GM18511 (cell line): ENCODE measurements at regions not wholly inside any gene's neighbourhood (a gene's known extent, or its start where the extent isn't known, plus 50 kb on each side); places are given as distances from the start of the nearest gene placed in this dataset.
"Not testable (repeated sequence)": the region's sequence is repeated elsewhere in the genome, so short reads cannot be mapped to it uniquely, and the experiment has no call there.

Experiments used
- ATAC-seq: cut with Tn5 transposase; IDR thresholded peaks from one replicate; pipeline ENCODE4 v1.9.1; 2021; ENCODE audit warnings: mild to moderate bottlenecking, moderate library complexity; ENCODE audit not compliant: unreplicated experiment

DNA sequence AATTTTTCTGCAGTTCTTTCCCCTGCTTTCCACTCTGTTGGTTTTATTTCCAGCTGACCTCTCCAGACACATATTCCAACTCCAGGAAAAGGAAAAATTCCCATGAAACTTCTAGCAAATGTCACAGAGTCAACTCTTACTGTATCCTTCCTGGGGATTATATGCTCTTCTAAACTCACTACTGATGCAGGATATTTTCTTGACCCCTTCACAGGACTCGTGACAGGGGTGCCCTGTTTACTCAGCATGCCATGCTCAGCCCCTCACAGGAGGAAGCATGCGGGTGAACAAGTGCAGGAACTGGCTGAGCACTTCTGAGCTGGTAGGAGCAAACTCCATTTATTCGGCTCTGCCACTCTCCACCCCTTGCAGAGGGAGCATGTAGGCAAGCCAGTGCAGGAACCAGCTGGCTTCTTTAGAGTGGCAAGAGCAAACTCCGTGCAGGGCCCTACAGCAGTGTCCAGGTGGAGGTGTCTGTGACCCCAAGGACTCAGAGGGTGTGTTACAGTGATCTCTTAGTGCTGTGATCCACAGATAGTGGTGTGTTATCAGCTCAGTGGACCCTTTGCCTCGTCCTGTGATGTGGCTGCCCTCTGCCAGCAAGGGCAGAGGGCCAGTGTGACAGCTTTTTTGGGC, 413.6 kb upstream of the GRM7 start:
- no peak for ATAC-seq

DNA sequence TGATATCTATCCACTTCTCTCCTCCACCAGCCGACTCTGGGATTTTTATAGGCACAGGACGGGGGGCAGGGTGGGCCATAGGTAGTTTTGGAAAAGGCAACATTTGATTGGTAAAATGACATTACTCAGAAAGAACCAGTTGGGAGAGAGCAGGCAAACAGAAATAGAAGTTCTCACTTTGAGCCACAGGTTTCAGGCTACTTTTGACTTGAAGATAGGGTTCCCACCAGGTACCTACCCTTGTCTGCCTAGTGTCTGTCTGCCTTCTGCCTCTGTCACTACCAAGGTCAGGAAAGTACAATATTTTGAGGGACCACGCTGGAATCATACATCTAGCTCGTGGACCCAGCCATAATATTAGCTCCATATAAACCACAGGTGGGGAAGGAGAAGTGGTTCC, 412.9 kb upstream of the GRM7 start:
- ATAC-seq, result peak; percentile 43

DNA sequence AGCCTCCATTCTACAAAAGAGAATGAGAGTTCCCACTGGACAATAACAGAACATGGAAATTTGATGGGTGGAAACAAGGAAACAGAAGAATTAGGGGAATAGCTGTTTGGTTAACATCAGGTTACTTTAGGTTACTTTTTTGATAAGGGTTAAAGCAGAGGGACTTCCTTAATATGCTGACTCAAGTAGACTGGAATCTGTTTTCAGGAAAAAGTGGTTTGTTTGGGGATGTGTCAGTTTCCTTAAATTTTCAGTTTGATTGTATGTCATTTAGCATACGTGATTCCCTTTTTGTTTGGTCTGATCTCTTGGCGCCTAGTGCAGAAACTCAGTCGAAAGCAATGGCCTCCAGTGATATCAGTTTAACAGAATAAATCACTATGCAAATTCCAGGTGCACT, 411.8 kb upstream of the GRM7 start:
- no peak for ATAC-seq

DNA sequence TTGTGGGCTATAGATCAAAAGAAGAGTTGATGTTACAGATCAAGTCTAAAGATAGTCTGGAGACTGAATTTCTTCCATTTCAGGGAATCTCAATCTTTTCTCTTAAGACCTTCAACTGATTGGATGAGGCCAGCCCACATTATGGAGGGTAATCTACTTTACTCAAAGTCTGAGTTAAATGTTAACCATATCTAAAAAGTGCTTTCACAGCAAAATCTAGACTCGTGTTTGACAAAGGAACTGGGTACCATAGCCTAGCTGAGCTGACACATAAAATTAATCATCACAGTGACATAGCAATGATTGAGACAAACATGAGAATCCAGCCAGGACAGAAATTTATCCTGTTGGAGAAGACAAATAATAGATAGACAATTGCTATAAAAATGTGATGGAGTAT, 407.9 kb upstream of the GRM7 start:
- no peak for ATAC-seq

DNA sequence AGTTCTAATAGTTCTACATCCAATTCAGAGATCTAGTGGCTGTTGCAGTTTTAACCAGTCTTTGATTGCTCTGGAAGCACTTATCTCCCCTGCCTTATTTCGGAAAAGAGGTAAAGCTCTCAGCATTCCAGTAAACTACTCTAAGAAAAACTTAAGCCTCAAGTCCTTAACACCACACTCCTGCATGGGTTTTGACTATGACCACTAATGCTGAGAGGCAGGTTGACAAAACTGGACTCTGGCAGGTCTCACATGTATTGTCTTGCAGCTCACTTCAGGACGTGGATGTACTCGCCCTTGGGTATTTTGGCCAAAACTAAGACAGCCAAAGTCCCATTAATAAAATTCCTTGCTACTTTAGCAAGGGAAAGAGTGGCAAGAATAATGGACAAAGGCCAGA, 405.9 kb upstream of the GRM7 start:
- ATAC-seq, result no peak

DNA sequence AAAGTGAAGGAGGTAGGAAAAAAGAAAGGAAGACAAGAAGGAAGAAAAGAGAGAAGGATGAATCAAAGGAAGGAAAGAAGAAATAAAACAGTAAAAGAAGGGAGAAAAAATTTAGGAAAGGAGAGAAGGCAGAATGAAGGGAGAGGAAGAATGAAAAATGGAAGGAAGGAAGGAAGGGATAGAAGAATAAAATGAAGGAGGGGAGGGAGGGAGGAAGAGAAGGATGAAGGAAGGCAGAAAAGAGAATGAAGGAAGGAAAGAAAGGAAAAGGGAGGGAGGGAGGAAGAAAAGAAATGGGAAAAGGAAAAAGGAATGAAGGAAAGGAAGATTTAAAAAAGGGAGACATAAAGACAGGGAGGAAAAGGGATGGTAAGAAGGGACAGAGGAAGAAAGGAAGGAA, 393.7 kb upstream of the GRM7 start:
- ATAC-seq, result no peak

DNA sequence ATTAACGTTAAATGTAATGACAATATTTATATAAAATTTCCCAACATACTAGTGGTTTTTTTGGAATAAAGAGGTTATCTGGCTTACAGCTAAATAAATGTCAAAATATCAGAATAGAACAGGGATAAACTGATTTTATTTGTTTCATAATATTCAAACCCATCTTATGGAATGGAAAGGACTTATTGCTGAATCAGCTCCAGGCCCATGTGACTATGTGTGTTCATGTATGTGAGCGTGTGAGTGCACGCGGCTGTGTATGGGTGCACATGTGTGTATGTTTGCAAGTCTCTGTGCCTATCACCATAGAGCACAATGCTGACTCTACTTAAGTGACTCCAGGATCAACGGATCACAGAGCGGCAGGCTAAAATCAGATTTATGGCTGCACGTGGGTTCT, 392.3 kb upstream of the GRM7 start:
- no peak for ATAC-seq

DNA sequence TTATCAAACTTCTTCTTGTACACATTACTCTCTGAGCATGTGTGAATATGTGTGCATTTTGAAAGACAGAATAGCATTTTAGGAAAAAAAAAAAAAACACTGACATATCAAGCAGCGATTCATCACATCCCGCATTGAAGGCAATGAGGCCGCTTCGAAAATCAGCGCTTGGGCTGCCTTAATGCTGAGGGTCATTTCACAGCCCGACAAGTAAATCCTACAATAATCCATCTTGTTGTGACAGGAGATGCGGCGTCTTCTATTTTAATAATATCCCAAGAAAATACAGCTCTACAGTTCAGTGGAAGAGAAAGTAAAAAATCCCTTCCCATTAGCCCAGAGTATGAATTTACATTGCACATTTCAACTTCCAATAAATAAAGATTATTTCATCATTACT, 389.2 kb upstream of the GRM7 start:
- ATAC-seq, result no peak

DNA sequence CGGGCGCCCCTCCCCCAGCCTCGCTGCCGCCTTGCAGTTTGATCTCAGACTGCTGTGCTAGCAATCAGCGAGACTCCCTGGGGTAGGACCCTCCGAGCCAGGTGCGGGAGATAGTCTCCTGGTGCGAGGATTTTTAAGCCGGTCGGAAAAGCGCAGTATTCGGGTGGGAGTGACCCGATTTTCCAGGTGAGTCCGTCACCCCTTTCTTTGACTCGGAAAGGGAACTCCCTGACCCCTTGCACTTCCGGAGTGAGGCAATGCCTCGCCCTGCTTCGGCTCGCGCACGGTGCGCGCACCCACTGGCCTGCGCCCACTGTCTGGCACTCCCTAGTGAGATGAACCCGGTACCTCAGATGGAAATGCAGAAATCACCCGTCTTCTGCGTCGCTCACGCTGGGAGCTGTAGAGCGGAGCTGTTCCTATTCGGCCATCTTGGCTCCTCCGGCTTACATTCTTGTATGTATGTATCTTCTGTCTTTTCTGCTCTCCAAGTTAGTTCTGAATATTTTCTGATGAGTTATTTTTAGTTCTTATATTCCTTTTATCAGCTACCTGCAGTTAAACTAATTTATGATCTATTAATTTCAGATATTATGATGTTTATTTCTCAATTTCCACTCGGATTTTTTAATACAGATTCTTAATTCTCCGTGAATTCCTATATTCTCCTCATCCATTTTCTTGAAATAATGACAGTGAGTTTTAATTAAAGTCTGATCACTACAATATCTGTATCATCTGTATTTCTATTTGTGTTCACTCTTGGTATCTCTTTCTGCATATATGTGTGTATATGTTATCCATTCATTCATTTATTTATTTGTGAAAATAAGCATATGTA, 370.2 kb upstream of the GRM7 start:
- not testable (repeated sequence) for ATAC-seq

DNA sequence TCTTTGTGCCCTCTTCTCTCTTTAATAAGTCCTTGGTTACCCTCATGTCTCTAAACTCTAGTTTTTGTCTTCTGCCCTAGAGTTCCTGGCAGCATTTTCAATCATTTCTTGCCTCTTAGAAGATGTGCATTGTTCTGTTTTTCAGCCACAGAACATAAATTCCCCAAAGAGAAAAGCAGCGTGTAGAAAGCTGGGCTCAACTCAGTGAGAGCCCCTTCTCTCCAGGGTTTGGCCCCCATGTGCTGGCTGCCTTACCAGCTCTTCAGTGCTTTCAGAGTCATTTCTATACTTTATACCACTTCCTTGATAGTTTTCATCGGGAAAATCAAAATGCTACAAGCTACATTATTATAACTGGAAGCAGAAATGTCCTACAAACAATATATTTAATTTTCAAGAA, 369.1 kb upstream of the GRM7 start:
- ATAC-seq, result no peak

DNA sequence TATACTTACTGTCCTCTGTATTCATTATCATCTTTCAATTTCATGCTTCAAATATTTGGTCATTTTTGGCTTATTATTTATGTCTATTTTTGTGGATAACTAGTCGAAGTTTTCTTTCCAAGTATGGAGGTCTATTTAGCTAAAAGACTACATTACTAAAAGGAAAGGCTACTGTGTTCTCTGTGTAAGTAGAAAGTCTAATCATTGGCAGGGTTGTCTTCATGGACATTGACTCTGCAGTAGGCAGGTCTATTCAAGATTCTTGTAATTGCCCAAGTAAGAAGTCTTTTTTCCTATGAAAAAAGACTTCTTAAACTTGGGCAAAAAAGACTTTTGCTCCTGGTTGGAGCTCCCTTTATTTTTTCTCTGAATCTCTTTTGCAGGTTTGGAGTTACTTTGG, 368.6 kb upstream of the GRM7 start:
- no peak for ATAC-seq

DNA sequence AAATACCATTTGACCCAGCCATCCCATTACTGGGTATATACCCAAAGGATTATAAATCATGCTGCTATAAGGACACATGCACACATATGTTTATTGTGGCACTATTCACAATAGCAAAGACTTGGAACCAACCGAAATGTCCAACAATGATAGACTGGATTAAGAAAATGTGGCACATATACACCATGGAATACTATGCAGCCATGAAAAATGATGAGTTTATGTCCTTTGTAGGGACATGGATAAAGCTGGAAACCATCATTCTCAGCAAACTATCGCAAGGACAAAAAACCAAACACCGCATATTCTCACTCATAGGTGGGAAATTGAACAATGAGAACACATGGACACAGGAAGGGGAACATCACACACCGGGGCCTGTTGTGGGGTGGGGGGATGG, 362.0 kb upstream of the GRM7 start:
- not testable (repeated sequence) for ATAC-seq

DNA sequence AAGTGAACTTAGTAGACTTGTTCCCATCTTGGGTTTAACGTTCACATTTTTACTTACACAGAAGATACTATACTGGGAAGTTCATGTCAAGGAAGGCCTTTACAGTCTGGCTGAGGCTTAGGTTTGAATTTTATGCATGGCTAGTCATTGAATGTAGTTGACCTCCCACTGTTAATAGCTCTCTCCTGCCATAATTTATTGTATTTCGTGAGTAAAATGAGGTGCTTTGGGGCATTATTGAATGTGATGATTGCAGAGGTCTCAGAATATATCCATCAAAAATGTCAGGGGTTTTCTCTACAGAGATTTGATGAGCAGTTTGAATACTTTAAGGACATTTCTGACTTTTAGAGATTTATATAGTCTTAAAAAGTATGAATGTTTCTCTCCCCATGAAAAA, 356.6 kb upstream of the GRM7 start:
- no peak for ATAC-seq

DNA sequence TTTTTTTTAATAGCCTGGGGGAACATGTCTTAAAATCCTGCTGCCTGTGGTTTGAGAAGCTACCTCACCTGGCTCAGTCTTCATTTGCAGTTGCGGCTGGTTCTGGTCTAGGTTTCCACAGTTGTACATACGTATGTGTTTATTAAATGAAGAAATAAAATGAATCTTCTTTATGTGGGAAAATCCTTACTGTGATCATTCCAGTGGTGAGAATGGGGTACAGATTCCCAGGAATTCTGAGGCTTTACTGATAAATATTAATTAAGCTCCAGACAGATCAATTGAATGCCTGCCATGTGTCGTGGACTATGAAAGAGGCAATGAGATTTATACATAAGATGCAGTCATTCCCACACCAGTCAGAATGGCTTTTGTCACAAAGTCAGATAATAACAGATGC, 356.1 kb upstream of the GRM7 start:
- no peak for ATAC-seq

DNA sequence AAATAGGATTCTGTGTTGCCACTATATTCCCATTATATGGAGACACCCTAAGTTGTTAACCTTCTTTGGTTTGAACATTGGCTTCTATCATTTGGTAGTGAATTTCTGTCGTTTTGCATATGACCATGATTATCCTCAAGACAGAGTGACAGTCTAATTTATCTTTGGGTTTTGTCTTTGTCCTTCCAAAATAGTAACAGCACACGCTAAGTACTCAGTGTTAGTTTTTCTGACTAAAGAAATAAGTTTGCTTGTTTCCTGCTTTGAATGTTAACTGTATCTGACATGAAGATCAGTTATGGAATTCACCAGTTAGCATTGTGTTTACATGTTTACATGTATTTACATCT, 352.5 kb upstream of the GRM7 start:
- no peak for ATAC-seq

DNA sequence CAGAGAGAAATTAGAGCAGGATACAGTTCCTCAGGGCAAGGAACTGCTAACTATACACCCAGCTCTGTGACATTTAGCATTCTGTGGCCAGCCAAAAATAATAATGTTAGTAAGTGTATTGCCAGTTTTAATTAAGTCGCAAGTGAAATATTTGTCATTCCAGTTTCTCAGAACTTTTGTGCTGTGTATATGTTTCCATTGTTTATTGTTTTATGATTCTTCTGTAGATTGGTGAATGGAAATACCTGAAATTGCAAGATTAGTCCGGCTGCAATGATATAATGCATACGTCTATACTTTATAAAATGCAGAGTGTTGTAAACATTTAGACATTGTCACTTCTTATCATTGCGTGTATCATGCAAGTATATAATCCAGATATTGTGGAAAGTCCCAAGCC, 351.3 kb upstream of the GRM7 start:
- ATAC-seq, result no peak

DNA sequence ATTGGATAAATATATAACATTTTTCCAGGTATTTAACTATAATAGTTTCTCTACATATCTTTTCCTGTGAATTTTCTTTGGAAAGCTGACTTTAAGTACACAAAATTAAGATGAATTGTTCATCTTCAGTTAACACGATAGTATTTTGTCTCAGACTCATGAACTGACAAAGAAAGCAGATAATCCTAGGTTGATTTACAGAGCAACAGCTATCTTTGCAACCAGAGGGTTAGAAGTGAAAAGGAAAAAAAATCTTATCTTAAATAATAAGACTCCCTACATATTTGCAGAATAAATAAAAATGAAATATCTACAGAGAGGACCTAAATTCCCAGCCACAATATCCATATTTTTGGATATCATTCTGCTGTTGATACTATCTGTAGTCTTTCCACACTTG, 350.2 kb upstream of the GRM7 start:
- no peak for ATAC-seq

DNA sequence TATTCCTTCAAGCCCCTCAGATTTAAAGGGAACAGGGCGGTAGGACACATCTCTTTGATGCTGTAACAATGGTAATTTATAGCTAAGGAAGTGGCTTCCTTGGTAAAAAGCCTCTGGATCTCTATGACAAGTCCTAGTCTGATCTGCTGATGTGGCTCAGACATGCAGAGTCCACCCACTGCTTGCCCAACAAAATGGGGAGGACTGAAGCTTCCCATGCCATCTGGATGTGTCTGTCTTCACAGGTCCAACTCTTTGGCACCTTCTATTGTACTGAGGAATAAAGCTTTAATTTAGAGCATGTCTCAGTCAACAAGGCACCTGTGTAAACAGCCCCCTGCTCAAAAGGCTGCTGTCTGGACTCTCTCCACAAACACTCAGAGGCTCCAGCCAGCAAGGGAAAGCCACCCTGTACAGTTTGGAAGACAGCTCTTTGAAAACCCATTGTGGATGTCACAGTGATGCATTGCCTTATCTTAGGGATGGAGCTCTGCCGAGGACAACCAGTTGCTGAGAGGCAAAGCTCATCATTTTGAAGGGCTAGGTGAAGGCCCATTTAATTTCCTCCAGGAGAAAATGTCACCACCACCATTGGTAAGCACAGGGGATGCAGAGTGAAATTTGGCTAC, 348.6 kb upstream of the GRM7 start:
- no peak for ATAC-seq

DNA sequence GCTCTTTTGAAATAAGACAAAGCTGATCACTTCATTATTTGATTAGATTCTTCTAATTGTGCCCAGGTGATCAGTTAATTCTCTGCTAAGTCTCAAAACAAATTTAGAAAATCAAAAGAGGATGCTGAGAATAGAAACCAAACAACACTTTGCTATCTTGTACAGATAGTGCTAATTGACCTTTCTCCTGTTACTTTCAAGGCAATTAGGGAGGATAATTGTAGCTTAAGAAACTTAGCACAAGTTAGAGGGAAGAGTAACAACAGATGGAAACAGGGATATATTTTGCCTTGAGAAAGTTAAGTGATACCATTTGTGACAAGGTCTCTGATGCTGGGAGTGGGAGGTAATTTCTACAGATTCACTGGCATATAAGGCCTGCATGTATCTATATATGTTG, 344.8 kb upstream of the GRM7 start:
- no peak for ATAC-seq

DNA sequence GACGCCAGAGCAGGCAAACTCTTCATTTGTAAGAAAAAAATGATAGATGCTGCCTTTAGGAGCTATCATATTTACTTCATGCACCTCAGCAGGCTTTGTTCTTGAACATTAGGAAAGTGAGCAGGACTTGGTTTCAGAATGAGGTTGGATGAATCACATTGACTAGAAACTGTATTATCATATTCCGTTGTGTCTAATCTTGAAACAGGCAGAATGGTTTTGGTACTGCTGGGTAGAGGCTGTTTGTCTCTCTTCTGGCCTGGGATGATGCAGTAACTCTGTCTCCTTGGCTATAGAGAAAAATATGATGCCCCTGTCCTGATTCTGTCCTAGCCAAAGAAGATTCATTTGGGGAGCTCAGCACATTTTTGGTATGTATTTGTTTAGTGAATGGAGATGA, 344.2 kb upstream of the GRM7 start:
- ATAC-seq, result no peak

DNA sequence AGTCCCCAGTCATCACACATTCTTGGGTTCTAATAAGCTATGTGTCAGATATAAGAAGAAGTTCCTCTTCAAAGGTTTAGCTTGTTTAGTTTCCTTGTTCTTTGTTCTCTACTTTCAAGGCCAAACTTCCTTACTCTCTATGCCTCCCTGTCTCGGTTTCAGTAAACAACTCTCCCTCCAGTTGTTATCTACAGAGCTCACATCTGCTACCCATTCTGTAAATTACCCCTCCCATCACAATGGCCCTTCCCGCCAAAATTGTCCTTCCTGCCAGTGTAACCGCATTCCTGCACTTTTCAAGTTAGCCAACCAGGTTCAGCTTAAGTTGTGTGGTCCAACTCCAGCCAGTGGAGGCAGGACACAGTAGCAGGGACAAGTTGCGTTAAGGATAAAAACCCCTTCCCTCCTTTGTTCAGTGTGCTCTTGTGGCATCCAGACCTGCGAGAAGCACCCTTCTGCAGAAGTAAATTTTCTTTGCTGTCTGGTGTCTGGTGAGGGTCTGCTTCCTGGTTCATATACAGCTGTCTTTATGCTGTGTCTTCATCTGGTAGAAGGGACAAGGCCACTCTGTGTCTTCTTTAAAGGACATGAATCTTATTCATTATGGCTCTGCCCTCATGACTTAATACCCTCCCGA, 342.1 kb upstream of the GRM7 start:
- ATAC-seq, result no peak
